SU-DHL-6 (cell line): ENCODE measurements at regions not wholly inside any gene's neighbourhood (a gene's known extent, or its start where the extent isn't known, plus 50 kb on each side); places are given as distances from the start of the nearest gene placed in this dataset.

Source experiments
- H2AFZ ChIP-seq: fragments of 200-600 bp; sonication (generic); 2 replicates; pipeline ENCODE4 v1.6.1; 2014; ENCODE audit warnings: low read depth, mild to moderate bottlenecking, moderate library complexity, mixed read lengths, antibody characterized with exemption, low read length; ENCODE audit not compliant: severe bottlenecking
- H3F3A ChIP-seq: fragments of 200-600 bp; shearing (Covaris generic); 2 replicates; pipeline ENCODE4 v1.6.0; 2016; ENCODE audit warnings: antibody characterized with exemption, mild to moderate bottlenecking; ENCODE audit not compliant: insufficient read depth
- H3K27ac ChIP-seq: fragments of 200-600 bp; sonication (generic); 2 replicates; pipeline ENCODE4 v1.5.1; 2016; ENCODE audit warnings: low read depth, mild to moderate bottlenecking, low read length, moderate library complexity, mixed read lengths
- H3K27me3 ChIP-seq: fragments of 200-600 bp; sonication (generic), shearing (Covaris generic); 2 replicates; pipeline ENCODE4 v1.6.0; 2014; ENCODE audit warnings: mild to moderate bottlenecking, low read length
- H3K36me3 ChIP-seq: fragments of 200-600 bp; sonication (generic); 2 replicates; pipeline ENCODE4 v1.6.1; 2014; ENCODE audit warnings: mild to moderate bottlenecking, low read length, mixed read lengths
- H3K4me2 ChIP-seq: fragments of 300-600, 200-600 bp; shearing (Covaris generic), sonication (generic); 2 replicates; pipeline ENCODE4 v1.6.0; 2014; ENCODE audit warnings: low read length, low read depth, mild to moderate bottlenecking; ENCODE audit not compliant: poor library complexity, severe bottlenecking
- H3K4me3 ChIP-seq: fragments of 200-600 bp; sonication (generic); 2 replicates; pipeline ENCODE4 v1.5.1; 2014; ENCODE audit warnings: antibody characterized with exemption, low read length, mild to moderate bottlenecking, mixed read lengths; ENCODE audit not compliant: insufficient read depth, poor library complexity, severe bottlenecking
- H3K79me2 ChIP-seq: fragments of 200-600 bp; sonication (generic); 2 replicates; pipeline ENCODE4 v1.6.1; 2014; ENCODE audit warnings: mild to moderate bottlenecking, low read length, moderate library complexity; ENCODE audit not compliant: insufficient read depth
- H3K9ac ChIP-seq: fragments of 200-600 bp; sonication (generic); 2 replicates; pipeline ENCODE4 v1.7.0; 2014; ENCODE audit warnings: mild to moderate bottlenecking, low read length
- H3K9me2 ChIP-seq: fragments of 200-600 bp; sonication (generic); replicated peaks from 2 replicates; pipeline ENCODE4 v1.6.1; 2014; ENCODE audit warnings: low read length; ENCODE audit not compliant: insufficient read depth
- H3K9me3 ChIP-seq: fragments of 200-600 bp; sonication (generic); 2 replicates; pipeline ENCODE4 v1.6.1; 2014; ENCODE audit warnings: low read length, mixed read lengths; ENCODE audit not compliant: insufficient read depth
- H4K20me1 ChIP-seq: fragments of 200-600 bp; sonication (generic); 2 replicates; pipeline ENCODE4 v1.6.1; 2014; ENCODE audit warnings: low read depth, mild to moderate bottlenecking, antibody characterized with exemption, low read length, moderate library complexity, mixed read lengths
- CTCF ChIP-seq: fragments of 200-600 bp; sonication (generic); IDR thresholded peaks from one replicate; pipeline ENCODE4 v1.5.1; 2017; ENCODE audit warnings: antibody characterized with exemption, mild to moderate bottlenecking, low read length, moderate library complexity; ENCODE audit not compliant: insufficient read depth, poor library complexity, severe bottlenecking
- EZH2phosphoT487 ChIP-seq: fragments of 200-600 bp; sonication (generic), shearing (Covaris generic); conservative IDR thresholded peaks from 2 replicates; pipeline ENCODE4 v1.6.1; 2018; ENCODE audit warnings: mild to moderate bottlenecking, antibody characterized with exemption, low read length, moderate library complexity, mixed read lengths

GRCh38 chr10:6333973-6334372 is 131.2 kb downstream of the PFKFB3 start:
- peaks cover 15% of the 10 kb centered on the region; the same call in 1 of the 2 replicates for H3K9me3 ChIP-seq
- H3K27ac ChIP-seq, result no peak overlapping the region
- no peak overlapping the region for H3K4me2 ChIP-seq
- no peaks in the 10 kb centered on the region for H3K9me2 ChIP-seq
- no peak overlapping the region for H2AFZ ChIP-seq
- H3F3A ChIP-seq, result no peaks in the 10 kb centered on the region
- no peak overlapping the region for H3K4me3 ChIP-seq
- H3K79me2 ChIP-seq, result no peaks in the 10 kb centered on the region
- no peaks in the 10 kb centered on the region for H3K27me3 ChIP-seq
- no peak overlapping the region for H3K9ac ChIP-seq
- no peaks in the 10 kb centered on the region for H4K20me1 ChIP-seq
- no peak for TF ChIP-seq CTCF
- no peak for TF ChIP-seq EZH2phosphoT487
- peaks cover 5% of the 10 kb centered on the region; the same call in 1 of the 2 replicates for H3K36me3 ChIP-seq

DNA sequence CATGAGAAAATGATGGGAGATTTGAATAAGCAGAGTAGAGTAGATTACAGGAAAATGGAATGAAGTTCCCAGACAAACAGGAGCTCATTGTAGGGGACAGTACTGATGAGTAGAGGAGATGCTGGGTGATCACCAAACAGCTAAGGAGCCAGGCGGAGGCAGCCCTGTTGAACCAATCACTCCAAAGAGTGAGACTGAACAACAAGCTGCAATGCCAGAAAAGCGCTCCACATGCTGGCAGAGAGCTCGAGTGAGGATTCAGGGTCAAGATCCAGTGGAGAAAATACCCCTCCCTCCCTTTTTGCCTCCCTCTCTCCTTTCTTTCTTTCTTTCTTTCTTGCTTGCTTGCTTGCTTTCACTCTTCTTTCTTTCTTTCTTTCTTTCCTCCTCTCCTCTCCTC is 133.3 kb downstream of the PFKFB3 start:
- Histone ChIP-seq H3K27me3 (no peaks in the 10 kb centered on the region), H3K4me2 (no peak overlapping the region), H3K9ac (no peak overlapping the region), H3K27ac (no peak overlapping the region), H3K9me2 (no peaks in the 10 kb centered on the region), H4K20me1 (no peaks in the 10 kb centered on the region), H3K4me3 (no peak overlapping the region), H3K9me3 (peaks cover 15% of the 10 kb centered on the region; the same call in 1 of the 2 replicates), H2AFZ (no peak overlapping the region), H3F3A (no peaks in the 10 kb centered on the region), H3K36me3 (peaks cover 5% of the 10 kb centered on the region; the same call in 1 of the 2 replicates), H3K79me2 (no peaks in the 10 kb centered on the region)
- no peak for TF ChIP-seq EZH2phosphoT487
- no peak for TF ChIP-seq CTCF

DNA sequence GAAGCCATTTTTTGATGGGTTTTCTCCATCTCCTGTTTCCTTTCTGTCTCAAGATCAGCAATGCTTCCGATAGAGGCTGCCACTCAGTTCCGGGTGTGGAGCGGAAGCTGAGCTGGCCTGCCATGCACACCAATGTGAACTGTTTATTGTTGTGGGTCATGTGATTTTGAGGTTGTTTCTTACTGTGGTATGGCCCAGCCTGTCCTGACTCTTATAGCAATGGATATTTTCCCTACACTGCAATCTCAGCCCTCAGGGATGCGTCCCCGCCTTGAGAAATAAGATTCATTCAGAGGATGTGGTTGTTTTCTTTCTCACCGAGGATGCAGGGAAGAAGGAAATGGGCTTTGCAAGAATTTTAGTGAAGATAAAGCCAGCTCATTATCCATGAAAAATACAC is 134.7 kb downstream of the PFKFB3 start:
- Histone ChIP-seq H3K4me2 (no peak overlapping the region), H3K9me2 (no peaks in the 10 kb centered on the region), H3K9me3 (peaks cover 15% of the 10 kb centered on the region; the same call in 1 of the 2 replicates), H3K36me3 (peaks cover 5% of the 10 kb centered on the region; the same call in 1 of the 2 replicates), H3K9ac (no peak overlapping the region), H3K4me3 (no peak overlapping the region), H4K20me1 (no peaks in the 10 kb centered on the region), H3K27ac (no peak overlapping the region), H2AFZ (no peak overlapping the region), H3K27me3 (no peaks in the 10 kb centered on the region), H3F3A (no peaks in the 10 kb centered on the region), H3K79me2 (no peaks in the 10 kb centered on the region)
- TF ChIP-seq EZH2phosphoT487 (no peak), CTCF (no peak)

GRCh38 chr10:6338361-6338760 is 135.6 kb downstream of the PFKFB3 start:
- Histone ChIP-seq H3K27ac (no peak overlapping the region), H3K4me2 (no peak overlapping the region), H3K27me3 (no peaks in the 10 kb centered on the region), H2AFZ (no peak overlapping the region), H3K4me3 (no peak overlapping the region), H3K9ac (no peak overlapping the region), H3K9me3 (peaks cover 7% of the 10 kb centered on the region; the same call in 1 of the 2 replicates), H3K79me2 (no peaks in the 10 kb centered on the region), H3K36me3 (peaks cover 5% of the 10 kb centered on the region; the same call in 1 of the 2 replicates), H3F3A (no peaks in the 10 kb centered on the region), H4K20me1 (no peaks in the 10 kb centered on the region), H3K9me2 (no peaks in the 10 kb centered on the region)
- TF ChIP-seq EZH2phosphoT487 (no peak), CTCF (no peak)
